Testis (tissue), 2 donors: ENCODE measurements at regions not wholly inside any gene's neighbourhood (a gene's known extent, or its start where the extent isn't known, plus 50 kb on each side); places are given as distances from the start of the nearest gene placed in this dataset.

ENCODE experiments used
- DNase-seq: peaks from one replicate; pipeline ENCODE4 v3.0.0-alpha.2; 2019
- H3K27ac ChIP-seq, 2 donors: fragments of 200-600 bp; sonication (generic); one replicate each; pipeline ENCODE4 v1.5.1; 2019
- H3K27me3 ChIP-seq: fragments of 200-600 bp; sonication (generic); one replicate; pipeline ENCODE4 v1.5.1; 2019
- H3K36me3 ChIP-seq: fragments of 200-600 bp; sonication (generic); one replicate; pipeline ENCODE4 v1.5.1; 2017; ENCODE audit warnings: low read depth; ENCODE audit errors: missing control alignments
- H3K4me1 ChIP-seq: fragments of 200-600 bp; sonication (generic); one replicate; pipeline ENCODE4 v1.5.1; 2019
- H3K4me3 ChIP-seq, 2 donors: fragments of 200-600 bp; sonication (generic); one replicate each; pipeline ENCODE4 v1.5.1; 2017 to 2019
- H3K9me3 ChIP-seq: fragments of 200-600 bp; sonication (generic); one replicate; pipeline ENCODE4 v1.5.1; 2017
- POLR2A ChIP-seq: fragments of 450-650 bp; IDR thresholded peaks from one replicate; pipeline ENCODE4 v1.6.1; 2017; ENCODE audit warnings: antibody characterized with exemption, mild to moderate bottlenecking, moderate library complexity
- WGBS, 2 donors: methylation state at CpG; one replicate each; pipeline ENCODE4 v1.1.5; 2018; 5-methylcytosine and 5-hydroxymethylcytosine counted together
- intact Hi-C: fragments of 100-400 bp; cut with DNase I; formaldehyde crosslinking; loops from one replicate; pipeline ENCODE4 v1.15.1; 2023; ENCODE audit warnings: low total_unique reads
- TF ChIP-seq, protein P1 (sequence below), 3 experiments: fragments of 450-650 bp in 2 of 3; fragments of 200-600 bp in 1 of 3; sonication (generic) in 1 of 3; IDR thresholded peaks; one replicate each; pipeline ENCODE4 v1.5.1; 2016 to 2019; ENCODE audit warnings: antibody characterized with exemption in 3 of 3, mild to moderate bottlenecking in 2 of 3, moderate library complexity in 1 of 3

GRCh38 chr18:68229351-68229750, 485.6 kb downstream of the TMX3 start:
- 66 to 75% methylated on average over 8 of the region's 8 CpGs for WGBS, 2 donors
- TF ChIP-seq, protein P1, sequence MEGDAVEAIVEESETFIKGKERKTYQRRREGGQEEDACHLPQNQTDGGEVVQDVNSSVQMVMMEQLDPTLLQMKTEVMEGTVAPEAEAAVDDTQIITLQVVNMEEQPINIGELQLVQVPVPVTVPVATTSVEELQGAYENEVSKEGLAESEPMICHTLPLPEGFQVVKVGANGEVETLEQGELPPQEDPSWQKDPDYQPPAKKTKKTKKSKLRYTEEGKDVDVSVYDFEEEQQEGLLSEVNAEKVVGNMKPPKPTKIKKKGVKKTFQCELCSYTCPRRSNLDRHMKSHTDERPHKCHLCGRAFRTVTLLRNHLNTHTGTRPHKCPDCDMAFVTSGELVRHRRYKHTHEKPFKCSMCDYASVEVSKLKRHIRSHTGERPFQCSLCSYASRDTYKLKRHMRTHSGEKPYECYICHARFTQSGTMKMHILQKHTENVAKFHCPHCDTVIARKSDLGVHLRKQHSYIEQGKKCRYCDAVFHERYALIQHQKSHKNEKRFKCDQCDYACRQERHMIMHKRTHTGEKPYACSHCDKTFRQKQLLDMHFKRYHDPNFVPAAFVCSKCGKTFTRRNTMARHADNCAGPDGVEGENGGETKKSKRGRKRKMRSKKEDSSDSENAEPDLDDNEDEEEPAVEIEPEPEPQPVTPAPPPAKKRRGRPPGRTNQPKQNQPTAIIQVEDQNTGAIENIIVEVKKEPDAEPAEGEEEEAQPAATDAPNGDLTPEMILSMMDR (IDR thresholded peaks at IDR 0.05) = no peak
- no peak for TF ChIP-seq POLR2A
- no peaks in the 10 kb centered on the region for H3K4me1 ChIP-seq
- no peak for DNase-seq
- no peaks in the 10 kb centered on the region for H3K9me3 ChIP-seq
- H3K27ac ChIP-seq = no peak overlapping the region
- no peaks in the 10 kb centered on the region for H3K36me3 ChIP-seq
- H3K27me3 ChIP-seq = no peaks in the 10 kb centered on the region
- intact Hi-C loops = no loop called here
- no peak overlapping the region for H3K4me3 ChIP-seq

- H3K27ac ChIP-seq = no peak overlapping the region
- 73 to 79% methylated on average over 1 of the region's 1 CpG for WGBS, 2 donors
- H3K9me3 ChIP-seq = no peaks in the 10 kb centered on the region
- DNase-seq = no peak
- H3K36me3 ChIP-seq = no peaks in the 10 kb centered on the region
- TF ChIP-seq, protein P1 (IDR thresholded peaks at IDR 0.05) = no peak
- no peak overlapping the region for H3K4me3 ChIP-seq
- H3K4me1 ChIP-seq = no peaks in the 10 kb centered on the region
- H3K27me3 ChIP-seq = no peaks in the 10 kb centered on the region
- intact Hi-C loops = no loop called here
These were observed 493.7 kb downstream of the TMX3 start for GRCh38 chr18:68221111-68221724.

DNA sequence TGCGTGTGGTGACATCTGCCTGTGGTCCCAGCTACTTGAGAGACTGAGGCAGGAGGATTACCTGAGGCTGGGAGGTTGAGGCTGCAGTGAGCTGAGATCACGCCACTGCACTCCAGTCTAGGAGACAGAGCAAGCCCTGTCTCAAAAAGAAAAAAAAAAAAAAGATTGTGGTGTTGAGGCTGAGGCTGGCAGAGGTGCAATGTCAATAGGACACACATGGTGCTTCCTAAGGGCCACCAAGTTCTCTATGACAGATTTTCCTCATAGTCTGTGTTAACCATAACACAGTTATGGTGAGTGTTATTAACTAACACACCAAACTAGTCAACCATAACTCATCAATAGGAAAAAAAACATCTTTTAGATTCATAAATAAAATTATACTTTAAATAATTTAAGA, 494.4 kb downstream of the TMX3 start:
- Histone ChIP-seq H3K4me1 (no peaks in the 10 kb centered on the region), H3K36me3 (no peaks in the 10 kb centered on the region), H3K27ac (no peak overlapping the region), H3K9me3 (no peaks in the 10 kb centered on the region), H3K4me3 (no peak overlapping the region), H3K27me3 (no peaks in the 10 kb centered on the region)
- no peak for TF ChIP-seq POLR2A
- TF ChIP-seq, protein P1 (IDR thresholded peaks at IDR 0.05) = no peak
- no peak for DNase-seq
- 88 to 90% methylated on average over 2 of the region's 2 CpGs for WGBS, 2 donors
- intact Hi-C loops = no loop called here

DNA sequence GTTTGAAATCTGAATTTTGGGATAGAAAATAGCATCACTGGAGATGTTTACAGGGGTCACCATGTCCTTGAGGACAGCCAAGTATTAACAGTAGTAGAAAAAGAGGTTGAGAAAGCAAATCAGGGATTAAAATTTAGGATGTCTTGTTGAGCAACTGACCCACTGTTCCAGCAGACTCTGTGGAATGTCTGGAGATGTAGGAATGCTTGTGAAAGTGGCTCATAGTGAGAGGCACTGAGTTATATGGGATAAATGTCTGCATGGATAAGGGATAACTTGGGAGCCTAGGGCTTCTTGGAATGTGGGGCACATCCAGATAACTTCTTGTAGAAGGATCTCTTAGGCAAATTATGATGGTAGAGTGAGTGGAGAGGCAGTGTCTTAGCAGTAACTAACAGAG, 495.0 kb downstream of the TMX3 start:
- intact Hi-C loops = no loop called here
- no peaks in the 10 kb centered on the region for H3K36me3 ChIP-seq
- no peaks in the 10 kb centered on the region for H3K27me3 ChIP-seq
- no peak overlapping the region for H3K27ac ChIP-seq
- TF ChIP-seq, protein P1 (IDR thresholded peaks at IDR 0.05) = no peak
- H3K4me1 ChIP-seq = no peaks in the 10 kb centered on the region
- no peak for DNase-seq
- no peaks in the 10 kb centered on the region for H3K9me3 ChIP-seq
- no peak overlapping the region for H3K4me3 ChIP-seq

- TF ChIP-seq POLR2A = no peak
- TF ChIP-seq, protein P1 (IDR thresholded peaks at IDR 0.05) = no peak
- intact Hi-C loops = no loop called here
- Histone ChIP-seq H3K4me3 (no peak overlapping the region), H3K36me3 (no peaks in the 10 kb centered on the region), H3K27ac (no peak overlapping the region), H3K27me3 (no peaks in the 10 kb centered on the region), H3K9me3 (no peaks in the 10 kb centered on the region), H3K4me1 (no peaks in the 10 kb centered on the region)
- no peak for DNase-seq
- 54 to 75% methylated on average over 2 of the region's 2 CpGs for WGBS, 2 donors
These were observed 495.6 kb downstream of the TMX3 start for GRCh38 chr18:68219274-68219673.
